DMS 273 (cell line): ENCODE measurements at regions not wholly inside any gene's neighbourhood (a gene's known extent, or its start where the extent isn't known, plus 50 kb on each side); places are given as distances from the start of the nearest gene placed in this dataset.

Experiments
- DNase-seq: peaks from one replicate; lab custom pipeline; 2025; ENCODE audit not compliant: unreplicated experiment; lab: John Stamatoyannopoulos, UW

DNA sequence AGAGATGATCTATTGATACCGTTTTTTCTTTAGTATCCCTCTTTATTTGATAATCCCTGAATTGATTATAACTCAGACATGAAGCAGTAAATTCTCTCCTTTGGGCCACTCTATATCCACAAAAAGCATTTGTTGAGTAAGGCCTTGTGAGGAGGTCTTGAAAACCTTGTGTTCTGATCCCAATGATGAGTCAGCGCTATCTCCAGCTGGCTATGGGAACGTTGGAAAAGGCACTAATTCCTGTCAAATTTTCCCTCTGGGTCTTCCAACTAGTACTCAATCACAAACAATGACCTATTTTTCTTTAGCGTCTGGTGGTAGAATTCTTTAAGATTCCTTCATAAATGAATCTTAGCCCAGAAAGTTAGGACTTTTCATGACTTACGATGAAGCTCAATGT lies 168.4 kb upstream of the LRIG3 start:
- DNase-seq = no peak

DNA sequence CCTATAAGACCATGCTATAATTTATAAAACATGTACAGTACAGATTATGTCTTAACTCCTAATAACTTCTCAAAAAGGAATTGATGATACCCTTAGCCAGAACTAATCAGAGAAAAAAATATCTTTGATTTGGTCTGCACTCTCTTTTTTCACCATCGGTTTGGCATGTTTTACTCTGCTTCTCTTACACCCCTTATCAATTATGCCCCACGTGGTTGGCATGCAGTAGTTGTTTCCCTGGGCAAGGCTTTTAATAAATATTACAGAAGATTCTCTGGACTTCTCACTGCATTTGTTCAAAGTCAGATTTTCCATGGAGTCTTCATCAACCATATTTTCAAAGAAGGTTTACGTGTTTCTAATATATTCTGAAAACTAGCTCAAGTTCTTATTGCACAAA lies 167.4 kb upstream of the LRIG3 start:
- no peak for DNase-seq

DNA sequence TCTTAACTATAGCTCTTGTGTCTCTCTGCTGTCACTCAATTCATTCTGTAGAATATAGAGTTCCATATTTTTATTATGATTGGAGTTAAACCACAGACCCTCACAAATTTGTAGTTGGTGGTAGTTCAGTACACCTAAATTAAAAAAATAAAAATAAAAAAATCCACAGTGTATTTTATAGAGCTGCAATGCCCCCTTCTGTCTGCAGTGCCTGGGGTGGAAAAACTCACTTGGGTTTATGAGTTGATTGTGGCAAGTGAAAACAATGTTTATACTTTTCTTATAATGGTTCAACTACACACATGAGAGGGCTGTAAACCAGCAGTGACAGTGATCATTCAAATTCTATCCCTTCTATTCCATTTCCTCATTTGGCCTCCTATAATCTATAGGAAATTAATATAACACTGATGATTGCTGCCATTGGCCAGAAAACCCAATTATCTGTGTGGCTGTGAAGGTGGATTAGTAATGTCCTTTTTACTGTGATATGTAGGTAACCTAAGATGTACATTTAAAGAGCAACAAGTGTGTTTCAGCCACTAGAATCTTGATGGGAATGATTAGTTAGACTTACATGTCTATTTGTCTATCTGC lies 166.9 kb upstream of the LRIG3 start:
- DNase-seq = peak; percentile 6

DNA sequence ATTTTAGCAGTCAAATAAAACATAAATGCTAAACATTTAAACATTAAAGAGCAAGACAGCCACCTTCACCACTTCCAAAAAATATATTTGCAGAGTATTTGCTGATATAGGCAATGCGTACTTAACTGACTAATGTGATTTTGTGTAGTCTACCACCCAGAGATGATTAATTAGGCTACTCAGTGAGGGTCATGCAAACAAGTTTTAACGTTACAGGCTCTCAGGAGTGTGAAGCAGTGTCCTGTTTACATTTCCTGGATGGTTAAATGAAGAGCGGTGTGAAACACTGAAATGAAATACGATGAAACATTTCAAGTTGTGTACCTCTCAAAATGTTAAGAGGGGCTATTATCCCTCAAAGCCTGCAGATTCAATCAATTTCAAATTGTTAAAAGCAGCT lies 165.8 kb upstream of the LRIG3 start:
- no peak for DNase-seq

DNA sequence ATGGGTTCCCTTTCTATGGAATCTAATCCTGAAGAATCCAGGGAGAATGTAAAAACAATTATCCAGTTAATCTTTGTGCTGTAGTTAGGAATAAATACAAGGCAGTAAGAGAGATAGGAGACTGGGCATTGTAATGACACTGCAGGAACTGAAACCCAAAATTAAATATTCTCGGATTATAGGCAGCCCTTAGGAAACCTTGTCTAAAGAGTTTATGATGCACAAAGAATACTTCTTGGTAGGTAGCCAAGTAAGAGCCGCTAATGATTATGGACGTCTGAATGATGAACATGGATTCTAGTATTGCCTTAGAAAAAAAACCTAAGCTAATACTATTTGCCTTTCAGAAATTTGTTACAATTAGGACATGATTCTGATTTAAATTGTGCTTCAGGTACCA lies 165.4 kb upstream of the LRIG3 start:
- DNase-seq = no peak

DNA sequence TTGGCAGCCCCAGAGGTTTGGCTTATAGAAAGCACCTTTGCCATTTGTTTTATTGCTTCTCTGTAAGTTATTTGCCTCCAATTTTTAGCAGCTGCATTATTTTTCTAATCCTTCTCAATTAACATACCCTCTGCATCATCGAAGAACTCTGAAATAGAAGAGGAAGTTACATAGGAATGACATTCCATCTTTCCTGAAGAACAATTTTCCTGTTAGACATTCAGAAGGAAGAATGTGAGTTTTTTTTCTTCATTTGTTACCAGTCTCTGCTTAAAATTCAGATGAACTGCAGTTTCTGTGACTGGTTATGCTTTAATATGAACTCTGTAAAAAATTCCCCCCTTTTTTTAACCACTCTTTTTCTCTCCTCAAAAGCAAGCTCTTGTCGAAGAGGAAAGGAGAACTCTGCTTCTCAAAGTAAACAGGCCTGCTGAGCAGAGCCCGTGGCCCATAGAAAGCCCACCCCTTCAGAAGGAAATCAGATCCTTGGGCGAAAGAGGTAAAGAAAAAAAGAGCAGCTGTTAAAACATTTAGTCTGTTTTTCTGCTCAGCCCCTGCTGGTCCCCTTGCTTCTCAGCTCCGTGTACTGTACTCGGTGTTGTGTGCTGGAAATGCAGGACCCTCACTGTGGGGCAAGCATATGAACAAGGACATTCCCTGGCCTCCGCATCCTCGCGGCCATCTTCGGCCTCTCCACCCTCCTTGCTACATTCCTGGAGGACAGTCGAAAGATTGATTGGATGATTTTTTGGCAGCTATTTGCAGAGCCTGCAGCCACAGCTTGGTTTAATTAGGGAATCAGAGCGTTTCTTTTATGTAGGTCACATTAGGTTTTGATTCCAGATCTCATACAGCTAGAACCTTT lies 164.4 kb upstream of the LRIG3 start:
- DNase-seq = peak; percentile 34

DNA sequence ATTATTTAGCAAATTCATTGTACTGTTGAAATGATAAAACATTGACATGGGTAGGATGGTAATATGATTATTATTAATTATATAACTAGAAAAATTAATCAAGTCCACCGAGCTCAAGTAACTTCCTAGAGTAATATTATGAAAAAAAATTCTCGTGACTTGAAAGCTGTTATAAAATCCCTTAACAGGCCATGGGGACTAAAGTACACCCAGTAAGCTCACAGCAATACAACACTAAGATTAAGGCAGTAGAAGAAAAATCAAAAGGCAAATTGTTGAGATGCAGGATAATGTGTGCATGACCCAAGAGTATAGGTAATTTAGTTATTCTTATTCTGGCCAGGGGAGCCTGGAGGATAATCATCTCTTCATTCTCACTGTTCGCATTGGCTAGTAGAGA lies 162.6 kb upstream of the LRIG3 start:
- DNase-seq = no peak

DNA sequence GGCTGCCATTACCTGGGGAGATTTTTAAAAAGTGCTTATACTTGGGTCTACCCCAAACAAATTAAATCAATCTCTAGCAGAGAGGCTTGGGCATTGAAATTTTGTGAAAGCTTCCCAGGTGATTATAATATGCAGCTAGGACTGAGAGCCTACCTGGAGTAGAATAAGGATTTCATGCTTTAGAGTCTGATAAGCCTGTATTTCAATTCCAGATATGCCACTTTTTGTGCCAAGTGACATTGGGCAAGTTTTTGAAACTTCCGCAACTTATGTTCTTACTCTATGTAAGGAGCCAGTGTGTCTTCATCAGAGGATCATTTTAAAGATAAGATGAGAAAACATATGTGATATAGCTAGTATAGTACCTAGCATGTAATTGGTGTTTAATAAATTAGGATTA lies 159.8 kb upstream of the LRIG3 start:
- DNase-seq = no peak

DNA sequence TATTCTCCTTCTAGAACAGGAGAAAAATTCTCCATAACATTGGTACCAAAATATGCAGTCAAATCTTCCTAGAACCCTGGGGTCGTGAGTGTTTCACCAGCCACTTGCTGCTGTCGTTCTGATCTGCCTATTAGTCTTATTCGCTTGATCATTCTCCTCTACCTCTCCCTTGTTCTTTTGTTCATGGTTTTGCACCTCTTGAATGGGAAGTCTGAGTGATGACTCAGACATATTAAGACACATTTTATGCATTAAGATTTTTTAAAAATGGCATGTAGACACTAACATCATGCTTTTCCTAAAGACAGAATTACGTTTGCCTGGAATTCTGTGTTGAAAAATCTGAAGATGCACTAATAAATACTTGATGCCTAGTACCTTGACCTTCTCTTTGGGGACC lies 159.2 kb upstream of the LRIG3 start:
- DNase-seq = no peak

DNA sequence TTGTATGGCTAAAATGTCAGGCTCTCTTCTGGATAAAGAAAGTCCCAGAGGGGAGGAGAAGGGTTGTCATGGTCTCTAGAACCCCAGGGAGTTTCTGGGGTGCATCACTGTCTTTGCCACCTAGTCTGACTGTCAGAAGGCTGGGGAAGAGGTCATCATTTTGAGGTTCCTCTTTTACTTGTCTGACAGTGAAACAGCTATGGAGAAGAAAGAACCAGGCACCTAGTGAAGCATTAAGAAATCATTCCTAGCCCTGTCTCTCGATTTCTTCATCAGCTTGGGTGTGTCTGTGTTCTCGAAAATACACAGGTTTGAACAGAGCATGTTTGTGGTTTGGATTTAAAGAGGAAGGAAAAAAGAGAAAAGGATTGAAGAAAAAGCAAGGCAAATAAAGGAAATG lies 158.7 kb upstream of the LRIG3 start:
- no peak for DNase-seq

DNA sequence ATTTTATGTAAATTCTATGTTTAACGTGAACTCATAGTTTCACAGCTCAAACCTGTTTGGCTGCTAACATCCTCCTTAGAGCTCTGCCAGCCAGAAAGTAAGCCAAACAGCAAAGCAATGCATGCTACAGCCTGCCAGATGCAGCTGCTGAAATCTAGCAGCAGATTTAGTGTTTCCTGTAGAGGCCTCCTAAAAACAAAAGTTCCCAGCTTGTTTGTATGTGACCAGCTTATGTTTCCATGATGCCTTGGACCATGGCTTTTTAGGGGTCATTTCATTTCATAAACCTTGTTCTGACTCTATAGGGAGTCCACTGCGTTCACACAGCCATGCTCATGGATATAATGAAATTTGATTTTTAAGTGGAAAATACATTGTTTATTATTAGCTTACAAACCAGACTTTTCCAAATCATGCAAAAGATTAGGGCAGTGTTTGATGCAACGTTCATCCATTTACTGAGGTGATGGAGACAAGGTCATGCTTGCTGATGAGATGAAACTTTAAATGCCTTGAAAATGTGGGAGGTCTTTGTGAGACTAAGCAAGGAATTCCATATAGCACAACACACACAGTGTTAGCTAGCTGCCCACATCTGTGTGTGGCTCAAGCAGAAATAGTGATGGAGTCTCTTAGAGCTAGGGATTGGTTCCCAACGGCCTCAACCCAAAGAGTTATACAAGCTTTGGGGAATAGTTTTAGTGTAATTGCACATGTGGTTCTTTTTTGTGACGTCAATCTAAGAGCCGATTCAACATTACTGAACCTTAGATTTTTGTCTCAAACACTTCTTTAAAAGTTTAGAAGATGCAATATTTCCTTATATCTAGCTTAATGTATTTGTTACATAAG lies 157.5 kb upstream of the LRIG3 start:
- peak; percentile 39 for DNase-seq

DNA sequence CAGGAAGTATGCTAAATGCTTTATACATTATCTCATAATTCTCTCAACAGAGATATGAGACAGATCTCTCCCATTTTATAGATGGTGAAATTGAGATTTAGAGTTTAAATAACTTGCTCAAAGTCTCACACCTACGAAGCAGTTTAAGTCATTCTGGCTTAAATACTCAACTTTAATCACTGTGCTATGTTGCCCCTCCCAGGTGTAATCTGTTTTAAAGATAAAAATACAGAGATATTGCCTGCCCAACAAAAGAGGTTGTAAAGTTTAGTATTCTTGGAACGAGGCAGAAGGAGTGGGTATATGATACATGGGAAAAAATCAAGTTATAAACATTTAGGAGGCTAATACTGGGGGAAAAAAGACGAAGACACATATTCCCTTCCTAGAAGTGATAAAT lies 156.8 kb upstream of the LRIG3 start:
- no peak for DNase-seq

DNA sequence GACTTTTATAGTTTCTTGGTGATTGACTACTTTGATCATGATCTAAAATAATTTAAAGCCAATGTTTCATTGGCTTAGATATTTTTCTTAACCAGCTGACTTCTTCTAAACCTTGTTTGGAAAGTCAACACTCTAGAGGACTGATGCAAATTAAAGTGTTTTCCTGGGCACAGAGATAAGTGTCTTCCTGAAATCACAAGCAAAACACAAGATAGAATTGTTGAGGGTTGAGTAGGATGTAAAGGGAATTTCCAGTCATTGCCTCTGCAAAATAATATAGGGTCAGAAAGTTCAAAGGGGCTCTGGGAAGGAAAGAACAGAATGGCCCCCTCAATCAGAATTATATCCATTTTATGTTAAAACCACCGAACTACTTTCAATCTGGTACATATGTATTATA lies 156.3 kb upstream of the LRIG3 start:
- no peak for DNase-seq

DNA sequence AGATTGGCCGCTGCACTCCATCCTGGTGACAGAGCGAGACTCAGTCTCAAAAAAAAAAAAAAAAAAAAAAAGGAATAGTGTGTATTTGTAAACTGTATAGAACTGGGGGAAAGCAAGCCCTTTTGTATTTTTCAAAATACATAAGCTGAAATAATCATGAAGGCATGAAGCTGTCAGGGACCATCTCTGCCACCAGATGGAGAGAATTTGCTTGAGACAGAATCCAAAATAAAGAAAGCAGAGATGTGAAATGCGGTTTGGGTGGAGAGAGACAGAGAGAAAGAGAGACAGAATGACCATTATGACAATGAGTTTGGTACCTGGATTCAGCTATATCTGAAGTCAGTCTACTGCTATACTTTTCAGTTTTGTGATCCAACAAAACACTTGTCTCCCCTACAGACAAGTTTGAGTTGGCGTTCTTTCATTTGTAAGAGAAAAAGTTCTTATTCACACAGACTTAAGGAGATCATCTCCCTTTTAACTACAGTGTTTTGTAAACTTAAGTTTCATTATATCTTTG lies 155.7 kb upstream of the LRIG3 start:
- no peak for DNase-seq

DNA sequence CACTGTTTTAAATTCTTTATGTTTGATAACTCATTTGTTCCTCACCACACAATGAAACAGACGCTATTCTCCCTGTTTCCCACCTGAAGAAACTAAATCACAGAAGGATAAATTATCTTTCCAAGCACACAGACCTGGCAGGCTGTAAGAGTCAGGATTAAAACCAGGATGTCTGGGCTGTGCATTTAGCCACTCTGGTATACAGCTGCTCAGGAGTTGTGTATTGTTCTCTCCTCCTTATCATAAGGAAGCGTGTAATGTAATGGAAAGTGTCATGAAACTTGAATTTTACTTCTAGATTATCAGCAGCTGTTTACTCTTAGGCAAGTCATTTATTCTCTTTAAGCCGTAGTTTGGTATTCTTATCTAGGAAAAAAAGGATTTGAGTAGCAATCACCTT lies 154.8 kb upstream of the LRIG3 start:
- no peak for DNase-seq

DNA sequence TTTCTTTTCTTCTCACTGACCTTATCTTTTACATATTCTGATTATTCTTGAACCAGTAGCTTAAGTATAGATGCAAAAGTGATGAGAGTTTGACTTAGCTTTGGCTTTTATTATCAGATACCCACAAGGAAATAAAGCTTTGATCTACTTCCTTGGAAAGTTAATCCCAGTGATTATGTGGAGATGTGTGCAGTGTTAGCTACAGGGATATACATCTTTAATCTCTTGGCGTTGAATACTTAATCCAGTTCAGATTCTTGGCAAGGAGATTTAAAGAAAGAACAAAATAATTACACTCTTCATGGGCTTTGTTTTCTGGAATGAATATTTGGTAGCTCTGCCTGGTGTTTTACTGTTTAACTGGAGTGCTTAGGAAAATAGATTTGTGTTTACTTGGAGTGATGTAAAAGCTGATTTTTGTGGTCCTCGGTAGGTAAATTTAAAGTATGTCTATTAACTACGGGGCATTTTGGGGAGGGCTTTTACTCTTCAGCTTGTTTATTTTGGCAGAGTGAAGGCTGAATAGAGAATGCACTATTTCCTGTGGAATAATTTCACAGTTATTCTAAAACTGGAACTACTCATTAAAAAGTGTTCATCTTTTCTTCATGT lies 150.1 kb upstream of the LRIG3 start:
- DNase-seq = no peak

DNA sequence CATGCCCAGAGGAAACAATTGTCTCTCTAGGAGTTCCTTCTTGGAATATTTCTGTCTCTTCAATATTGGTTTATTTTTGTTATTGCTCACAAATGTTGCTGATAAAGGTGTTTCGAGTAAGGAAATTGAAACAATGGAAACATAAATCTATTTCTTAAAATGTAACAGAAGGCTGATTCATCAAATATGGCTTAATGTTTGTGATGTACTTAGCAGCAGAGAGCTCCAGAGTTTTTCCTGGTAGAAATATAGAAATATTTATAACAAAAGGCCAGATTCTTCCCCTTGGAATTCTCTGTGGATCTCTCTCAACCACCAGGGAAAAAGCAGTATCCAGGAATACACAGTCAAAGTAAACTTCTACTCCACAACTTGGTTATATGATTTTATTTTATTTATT lies 149.2 kb upstream of the LRIG3 start:
- no peak for DNase-seq

DNA sequence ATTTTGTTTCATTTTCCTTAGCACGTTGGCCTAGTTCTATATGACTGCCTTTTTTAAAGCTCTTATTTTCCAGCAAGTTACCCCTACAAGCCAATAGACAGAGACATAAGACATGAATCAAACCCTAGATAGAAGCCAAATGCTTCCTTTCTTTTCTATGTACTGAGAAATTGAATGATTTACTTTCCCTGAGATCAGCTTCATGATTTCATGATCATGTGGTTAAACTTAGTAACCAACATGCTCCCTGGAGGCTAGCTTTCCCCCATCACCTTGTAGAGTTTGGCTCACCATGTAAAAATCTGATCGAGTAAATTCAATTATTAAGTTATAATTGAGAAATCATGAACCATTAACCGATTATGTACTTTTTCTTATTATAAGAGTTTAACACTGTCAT lies 148.1 kb upstream of the LRIG3 start:
- DNase-seq = no peak

DNA sequence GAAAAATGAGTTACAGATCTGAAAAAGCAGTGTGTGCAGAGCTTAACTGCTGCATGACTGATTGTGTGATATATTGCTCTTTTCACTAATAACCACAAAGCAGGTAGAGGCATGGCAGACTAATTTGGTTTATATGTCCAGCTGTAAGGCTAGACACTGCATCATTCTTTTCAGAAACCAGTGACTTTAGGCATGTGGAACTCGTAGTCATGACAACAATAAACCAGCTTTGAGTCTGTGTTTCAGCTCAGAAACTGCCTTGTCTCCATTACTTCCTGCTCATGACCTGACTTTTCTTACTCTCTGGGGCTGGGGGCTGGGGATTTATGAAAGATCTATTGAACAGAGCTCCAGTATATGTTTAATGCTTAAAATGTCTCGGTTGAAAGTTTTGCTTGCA lies 146.8 kb upstream of the LRIG3 start:
- DNase-seq = peak; percentile 11

DNA sequence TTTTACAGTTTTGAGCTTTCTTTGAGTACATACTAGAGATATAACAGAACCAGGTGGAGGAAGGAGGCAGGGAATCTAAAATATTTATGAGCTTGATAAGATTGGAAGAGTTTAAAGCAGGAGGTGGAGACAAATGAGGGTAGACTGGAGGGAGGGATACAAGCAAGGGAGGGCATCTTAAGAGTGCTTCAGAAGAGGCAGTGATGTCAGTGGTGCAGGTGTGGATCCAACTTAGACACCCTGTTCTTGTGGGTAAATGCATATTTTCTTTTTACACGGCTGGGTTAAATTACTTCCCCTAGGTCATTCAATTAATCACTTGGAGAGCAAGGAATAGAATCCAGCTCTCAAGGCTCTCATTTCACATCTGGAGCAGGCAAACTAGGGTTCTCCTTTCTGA lies 146.1 kb upstream of the LRIG3 start:
- no peak for DNase-seq
